PC-9 (cell line): ENCODE measurements at regions not wholly inside any gene's neighbourhood (a gene's known extent, or its start where the extent isn't known, plus 50 kb on each side); places are given as distances from the start of the nearest gene placed in this dataset.

Source experiments
- EZH2 ChIP-seq: fragments of 200-600 bp; sonication (generic); IDR thresholded peaks from 2 replicates; pipeline ENCODE4 v1.8.0; 2017; ENCODE audit warnings: antibody characterized with exemption, low read depth
- TF ChIP-seq, protein P1 (sequence below): fragments of 200-600 bp; sonication (generic); conservative IDR thresholded peaks from 2 replicates; pipeline ENCODE4 v1.6.1; 2017; ENCODE audit warnings: mixed run types, antibody characterized with exemption, mild to moderate bottlenecking, moderate library complexity

DNA sequence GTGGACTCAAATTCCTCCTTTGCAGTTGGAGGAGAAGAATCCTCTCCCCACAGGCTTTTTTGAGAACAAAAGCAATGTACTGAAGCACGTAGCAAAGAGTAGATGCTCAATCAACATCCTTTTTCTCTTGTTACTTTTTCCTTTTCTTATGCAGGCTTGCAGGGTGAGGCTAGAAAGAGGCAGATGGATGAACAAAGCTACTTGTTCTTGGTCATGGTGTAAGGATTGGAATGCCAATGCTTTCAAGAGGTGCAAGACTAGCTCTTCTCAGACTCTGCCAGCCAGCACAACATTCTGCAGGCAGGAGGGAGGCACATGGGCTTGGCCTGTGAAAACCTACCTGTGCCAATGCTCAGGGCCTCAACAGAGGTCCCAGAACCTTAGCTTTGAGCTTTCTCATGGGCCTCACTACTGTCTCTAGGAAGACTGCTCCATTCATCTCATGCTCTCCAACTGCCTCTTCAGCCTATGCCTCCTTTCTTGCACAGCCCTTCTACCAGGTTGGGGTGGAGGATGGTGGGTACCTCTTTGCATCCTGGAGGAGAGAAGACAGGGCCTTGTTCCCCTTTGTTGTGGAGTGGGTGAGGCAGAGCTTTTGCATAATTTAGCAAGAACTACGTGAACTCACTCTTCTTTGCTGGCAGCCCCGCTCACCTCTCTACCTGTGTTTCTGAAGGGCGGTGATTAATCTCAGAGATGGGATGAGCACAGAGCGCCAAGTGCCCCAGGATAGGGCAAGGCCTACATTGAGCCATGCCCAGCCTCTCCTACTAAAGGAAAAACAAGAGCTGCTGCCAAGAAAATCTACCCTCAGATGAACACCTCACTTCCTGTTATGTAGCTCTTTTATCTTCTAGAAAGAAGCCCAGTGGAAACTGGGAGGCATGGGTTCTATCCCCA lies 1119.7 kb downstream of the VRK1 start:
- TF ChIP-seq, protein P1, sequence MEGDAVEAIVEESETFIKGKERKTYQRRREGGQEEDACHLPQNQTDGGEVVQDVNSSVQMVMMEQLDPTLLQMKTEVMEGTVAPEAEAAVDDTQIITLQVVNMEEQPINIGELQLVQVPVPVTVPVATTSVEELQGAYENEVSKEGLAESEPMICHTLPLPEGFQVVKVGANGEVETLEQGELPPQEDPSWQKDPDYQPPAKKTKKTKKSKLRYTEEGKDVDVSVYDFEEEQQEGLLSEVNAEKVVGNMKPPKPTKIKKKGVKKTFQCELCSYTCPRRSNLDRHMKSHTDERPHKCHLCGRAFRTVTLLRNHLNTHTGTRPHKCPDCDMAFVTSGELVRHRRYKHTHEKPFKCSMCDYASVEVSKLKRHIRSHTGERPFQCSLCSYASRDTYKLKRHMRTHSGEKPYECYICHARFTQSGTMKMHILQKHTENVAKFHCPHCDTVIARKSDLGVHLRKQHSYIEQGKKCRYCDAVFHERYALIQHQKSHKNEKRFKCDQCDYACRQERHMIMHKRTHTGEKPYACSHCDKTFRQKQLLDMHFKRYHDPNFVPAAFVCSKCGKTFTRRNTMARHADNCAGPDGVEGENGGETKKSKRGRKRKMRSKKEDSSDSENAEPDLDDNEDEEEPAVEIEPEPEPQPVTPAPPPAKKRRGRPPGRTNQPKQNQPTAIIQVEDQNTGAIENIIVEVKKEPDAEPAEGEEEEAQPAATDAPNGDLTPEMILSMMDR: no peak
- TF ChIP-seq EZH2: no peak
